BE2C (cell line): ENCODE measurements at regions not wholly inside any gene's neighbourhood (a gene's known extent, or its start where the extent isn't known, plus 50 kb on each side); places are given as distances from the start of the nearest gene placed in this dataset.

Experiments
- DNase-seq: peaks from one replicate; pipeline ENCODE4 v3.0.0-alpha.2; 2020
- H3K27me3 ChIP-seq: fragments of 250-450 bp; sonication (Bioruptor Pico); 2 replicates; pipeline ENCODE4 v1.5.1; 2020; ENCODE audit warnings: mild to moderate bottlenecking
- H3K36me3 ChIP-seq: fragments of 250-450 bp; sonication (Bioruptor Pico); 2 replicates; pipeline ENCODE4 v1.5.1; 2020; ENCODE audit warnings: mild to moderate bottlenecking
- H3K4me1 ChIP-seq: fragments of 250-450 bp; sonication (Bioruptor Pico); 2 replicates; pipeline ENCODE4 v1.5.1; 2020
- H3K4me3 ChIP-seq: 2 replicates; pipeline ENCODE4 v1.5.1; 2011; ENCODE audit warnings: low read depth, low read length
- H3K9me3 ChIP-seq: fragments of 250-450 bp; sonication (Bioruptor Pico); 2 replicates; pipeline ENCODE4 v1.5.1; 2020
- CTCF ChIP-seq: IDR thresholded peaks from 2 replicates; pipeline ENCODE4 v1.5.1; 2012; ENCODE audit warnings: mild to moderate bottlenecking, low read depth, low read length

GRCh38 chr18:38539856-38540255 lies 974.3 kb upstream of the CELF4 start:
- no peaks in the 10 kb centered on the region for H3K4me1 ChIP-seq
- DNase-seq, result no peak
- no peaks in the 10 kb centered on the region for H3K27me3 ChIP-seq
- no peak overlapping the region for H3K4me3 ChIP-seq
- no peaks in the 10 kb centered on the region for H3K36me3 ChIP-seq
- no peak for TF ChIP-seq CTCF
- H3K9me3 ChIP-seq, result no peaks in the 10 kb centered on the region

- H3K4me1 ChIP-seq, result no peaks in the 10 kb centered on the region
- TF ChIP-seq CTCF, result no peak
- no peaks in the 10 kb centered on the region for H3K9me3 ChIP-seq
- DNase-seq, result no peak
- H3K27me3 ChIP-seq, result no peaks in the 10 kb centered on the region
- H3K4me3 ChIP-seq, result no peak overlapping the region
- no peaks in the 10 kb centered on the region for H3K36me3 ChIP-seq
These were observed 973.8 kb upstream of the CELF4 start for GRCh38 chr18:38539371-38539770.

- no peaks in the 10 kb centered on the region for H3K36me3 ChIP-seq
- no peak for TF ChIP-seq CTCF
These were observed 968.5 kb upstream of the CELF4 start for GRCh38 chr18:38534073-38534472.

GRCh38 chr18:38526922-38527321 lies 961.3 kb upstream of the CELF4 start:
- no peak overlapping the region for H3K4me3 ChIP-seq
- H3K4me1 ChIP-seq, result no peaks in the 10 kb centered on the region
- no peak for DNase-seq
- H3K9me3 ChIP-seq, result no peaks in the 10 kb centered on the region
- no peaks in the 10 kb centered on the region for H3K27me3 ChIP-seq
- H3K36me3 ChIP-seq, result no peaks in the 10 kb centered on the region
- no peak for TF ChIP-seq CTCF

More at GRCh38 chr18:38534073-38534472, 968.5 kb upstream of the CELF4 start:
- no peaks in the 10 kb centered on the region for H3K27me3 ChIP-seq
- no peak overlapping the region for H3K4me3 ChIP-seq
- no peak for DNase-seq
- no peaks in the 10 kb centered on the region for H3K4me1 ChIP-seq
- H3K9me3 ChIP-seq, result no peaks in the 10 kb centered on the region

GRCh38 chr18:38525039-38525438 lies 959.4 kb upstream of the CELF4 start:
- DNase-seq, result no peak
- Histone ChIP-seq H3K27me3 (no peaks in the 10 kb centered on the region), H3K9me3 (no peaks in the 10 kb centered on the region), H3K4me3 (no peak overlapping the region), H3K36me3 (no peaks in the 10 kb centered on the region), H3K4me1 (no peaks in the 10 kb centered on the region)
- TF ChIP-seq CTCF, result no peak

GRCh38 chr18:38520786-38521185 lies 955.2 kb upstream of the CELF4 start:
- no peak for TF ChIP-seq CTCF
- Histone ChIP-seq H3K4me3 (no peak overlapping the region), H3K36me3 (no peaks in the 10 kb centered on the region), H3K9me3 (no peaks in the 10 kb centered on the region), H3K27me3 (no peaks in the 10 kb centered on the region), H3K4me1 (no peaks in the 10 kb centered on the region)
- DNase-seq, result no peak
